GM19395 (cell line): ENCODE measurements at regions not wholly inside any gene's neighbourhood (a gene's known extent, or its start where the extent isn't known, plus 50 kb on each side); places are given as distances from the start of the nearest gene placed in this dataset.
"Not testable (repeated sequence)": the region's sequence is repeated elsewhere in the genome, so short reads cannot be mapped to it uniquely, and the experiment has no call there.

Experiments
- ATAC-seq: cut with Tn5 transposase; IDR thresholded peaks from one replicate; pipeline ENCODE4 v1.9.1; 2021; ENCODE audit warnings: mild to moderate bottlenecking, moderate library complexity; ENCODE audit not compliant: unreplicated experiment

DNA sequence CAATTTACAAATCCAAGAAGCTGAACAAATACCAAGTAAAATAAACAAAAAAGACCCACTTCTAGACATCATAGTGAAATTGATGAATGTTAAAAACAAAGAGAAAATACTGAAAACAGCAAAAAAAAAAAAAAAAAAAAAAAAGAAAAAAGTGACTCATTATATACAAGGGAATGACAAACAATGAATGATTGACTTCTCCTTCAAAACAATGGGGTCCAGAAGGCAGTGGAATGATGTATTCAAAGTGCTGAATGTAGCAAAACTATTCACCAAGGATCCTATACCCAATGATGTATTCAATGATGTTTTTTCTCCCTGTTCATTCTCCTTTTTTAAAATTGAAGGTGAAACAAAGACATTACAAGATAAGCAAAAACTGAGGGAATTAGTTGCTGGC is 650.0 kb downstream of the UTRN start:
- no peak for ATAC-seq

DNA sequence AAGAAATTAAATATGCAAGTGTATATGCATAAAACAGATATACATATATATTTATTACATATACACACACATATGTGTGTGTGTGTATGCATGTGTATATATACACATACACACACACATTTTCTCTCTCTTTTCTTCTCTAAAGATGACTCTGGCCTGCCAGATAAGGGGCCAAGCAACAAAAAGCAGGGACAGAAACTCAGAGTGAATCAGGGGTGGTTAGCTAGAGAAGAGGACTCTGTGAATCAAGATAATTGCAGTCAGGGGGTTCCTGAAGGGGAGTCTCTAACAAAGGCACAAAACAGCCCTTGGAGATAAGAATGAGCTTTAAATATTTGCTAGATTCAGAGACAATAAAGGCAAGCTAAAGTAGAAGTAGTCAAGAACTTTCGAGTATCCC is 650.5 kb downstream of the UTRN start:
- no peak for ATAC-seq

DNA sequence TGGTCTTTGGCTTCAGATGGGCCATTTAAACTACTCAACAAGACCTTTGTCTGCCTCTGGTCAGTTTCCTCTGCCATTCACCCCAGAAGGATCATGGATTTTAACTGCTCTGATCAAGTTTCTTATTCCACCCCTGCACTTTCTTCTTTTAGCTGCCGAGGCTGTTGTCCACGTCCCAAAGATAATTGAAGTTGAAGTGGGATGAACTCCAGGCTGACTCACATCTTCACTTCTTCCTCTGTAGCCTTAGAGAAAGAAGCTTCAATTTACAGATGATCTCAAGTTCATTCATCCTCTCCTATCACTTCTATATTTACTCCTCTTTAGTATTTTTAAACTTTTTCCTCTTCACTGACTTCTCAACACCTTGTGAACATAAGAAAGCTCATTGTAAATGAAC is 651.6 kb downstream of the UTRN start:
- ATAC-seq = no peak

DNA sequence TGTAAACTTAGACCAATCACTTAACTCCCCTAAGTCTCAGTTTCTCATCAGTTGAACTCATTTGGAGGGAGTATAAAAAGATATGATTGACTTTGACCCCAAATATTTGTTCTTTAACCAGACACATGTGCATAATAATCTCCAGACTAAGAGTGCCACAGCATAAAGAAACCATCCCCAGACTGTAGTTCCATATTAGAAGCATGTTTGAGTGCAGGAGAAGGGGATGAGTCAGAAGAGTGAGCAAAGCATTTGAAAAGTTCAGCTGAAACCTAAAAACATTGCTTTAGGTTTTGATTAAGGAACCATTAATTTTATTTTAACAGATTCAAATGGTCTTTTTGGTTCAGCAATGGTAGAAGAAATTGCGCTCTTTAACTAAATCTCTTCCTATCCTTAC is 654.8 kb downstream of the UTRN start:
- ATAC-seq = no peak

DNA sequence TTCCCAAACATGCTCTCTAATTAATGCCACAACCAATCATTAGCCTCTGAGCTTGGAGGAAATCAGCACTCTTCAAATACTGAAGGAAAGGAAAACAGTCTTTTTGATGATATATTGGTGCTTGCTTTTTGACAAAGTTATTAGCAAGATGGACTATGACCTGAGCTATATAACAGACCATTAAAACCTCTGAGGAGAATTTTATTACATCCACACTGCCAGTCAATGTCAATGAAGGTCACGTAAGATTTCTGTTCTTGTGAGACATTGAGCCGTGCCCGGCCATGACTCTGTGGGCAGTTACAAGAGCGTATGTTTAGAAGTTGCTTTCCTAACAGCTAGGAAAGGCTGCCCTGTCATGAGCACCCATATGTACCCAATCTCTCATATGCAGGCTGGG is 659.0 kb downstream of the UTRN start:
- no peak for ATAC-seq

DNA sequence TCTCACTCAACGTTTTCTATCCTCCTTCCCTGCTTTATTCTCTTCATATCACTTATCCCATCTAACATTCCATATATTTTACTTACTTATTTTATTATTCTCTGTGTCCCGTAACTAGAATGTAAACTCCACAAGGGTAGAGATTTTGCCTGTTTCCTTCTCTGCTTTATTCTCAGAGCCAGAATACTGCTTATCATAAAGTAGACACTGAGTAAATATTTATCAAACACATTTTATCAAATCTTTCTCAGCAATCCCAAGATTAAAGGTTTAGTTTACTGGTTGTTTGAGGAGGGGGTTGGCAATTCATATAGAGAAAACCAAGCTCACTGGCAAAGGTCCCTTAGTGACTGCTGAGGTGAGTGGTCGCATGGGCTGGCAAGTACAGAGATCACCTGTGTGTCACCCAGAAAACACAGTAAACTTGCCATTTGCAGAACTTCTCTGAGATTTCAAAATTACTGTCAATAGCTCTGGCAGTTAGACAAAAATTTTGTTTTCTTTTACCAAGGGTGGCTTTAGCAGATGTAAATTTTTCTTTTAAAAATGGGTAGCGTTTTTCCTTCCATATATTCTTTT is 662.4 kb downstream of the UTRN start:
- no peak for ATAC-seq

DNA sequence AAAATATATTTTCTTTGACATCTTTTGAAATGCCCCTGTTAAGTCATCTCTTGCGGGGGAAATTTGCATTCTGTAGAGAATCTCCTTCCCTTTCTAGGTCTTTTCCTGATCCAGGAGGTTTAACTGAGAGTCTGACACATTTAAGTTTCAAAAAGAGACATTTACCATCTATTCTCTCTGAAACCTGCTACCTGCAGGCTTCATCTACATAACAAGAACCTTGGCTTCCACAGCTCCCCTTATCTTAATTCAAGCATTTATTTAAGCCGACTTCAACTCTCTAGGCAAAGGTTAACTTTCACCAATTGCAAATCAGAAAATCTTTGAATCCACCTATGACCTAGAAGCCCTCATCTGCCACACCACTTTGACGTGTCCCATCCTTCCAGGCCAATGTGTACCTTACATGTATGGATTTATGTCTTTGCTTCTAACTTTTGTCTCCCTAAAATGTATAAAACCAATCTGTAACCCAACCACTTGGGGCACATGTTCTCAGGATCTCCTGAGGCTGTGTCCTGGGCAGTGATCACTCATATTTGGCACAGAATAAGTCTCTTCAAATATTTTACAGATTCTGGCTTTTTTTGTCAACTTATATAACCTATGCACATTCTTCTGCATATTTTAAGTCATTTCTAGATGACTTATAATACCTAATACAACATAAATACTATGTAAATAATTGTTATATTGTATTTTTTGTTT is 666.7 kb downstream of the UTRN start:
- no peak for ATAC-seq

DNA sequence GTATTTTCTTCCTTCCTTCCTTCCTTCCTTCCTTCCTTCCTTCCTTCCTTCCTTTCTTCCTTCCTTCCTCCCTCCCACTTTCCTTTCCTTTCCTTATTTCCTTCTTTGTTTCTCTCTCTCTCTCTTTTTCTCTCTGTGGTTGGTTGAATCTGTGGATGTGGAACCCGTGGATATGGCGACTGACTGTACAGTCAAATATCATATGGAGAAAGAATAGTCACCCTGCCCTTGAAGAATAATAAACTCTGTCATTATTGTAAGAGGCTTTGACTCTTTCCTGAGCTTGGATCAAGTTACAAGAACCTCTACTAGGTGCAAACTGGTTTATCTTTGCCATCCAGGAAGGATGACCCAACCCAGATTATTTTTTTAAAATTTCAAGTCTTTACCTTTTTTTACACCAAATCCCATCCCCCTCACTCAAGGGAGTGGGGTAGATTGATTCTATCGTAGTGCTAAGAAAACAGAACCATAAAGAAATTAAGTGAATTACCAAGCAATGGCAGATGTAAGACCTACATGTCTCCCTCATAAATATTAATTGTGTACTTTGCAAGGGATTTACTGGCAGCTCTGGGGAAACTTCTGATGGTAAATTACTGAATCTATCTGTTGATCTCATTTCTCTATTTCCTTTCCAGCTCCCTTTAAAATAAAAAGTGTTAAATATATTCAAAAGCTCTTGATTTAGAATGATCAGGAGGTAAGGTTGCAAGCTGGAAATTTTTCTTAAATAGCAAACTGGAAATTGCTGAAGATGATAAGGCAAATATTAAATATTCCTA is 667.5 kb downstream of the UTRN start:
- no peak for ATAC-seq

DNA sequence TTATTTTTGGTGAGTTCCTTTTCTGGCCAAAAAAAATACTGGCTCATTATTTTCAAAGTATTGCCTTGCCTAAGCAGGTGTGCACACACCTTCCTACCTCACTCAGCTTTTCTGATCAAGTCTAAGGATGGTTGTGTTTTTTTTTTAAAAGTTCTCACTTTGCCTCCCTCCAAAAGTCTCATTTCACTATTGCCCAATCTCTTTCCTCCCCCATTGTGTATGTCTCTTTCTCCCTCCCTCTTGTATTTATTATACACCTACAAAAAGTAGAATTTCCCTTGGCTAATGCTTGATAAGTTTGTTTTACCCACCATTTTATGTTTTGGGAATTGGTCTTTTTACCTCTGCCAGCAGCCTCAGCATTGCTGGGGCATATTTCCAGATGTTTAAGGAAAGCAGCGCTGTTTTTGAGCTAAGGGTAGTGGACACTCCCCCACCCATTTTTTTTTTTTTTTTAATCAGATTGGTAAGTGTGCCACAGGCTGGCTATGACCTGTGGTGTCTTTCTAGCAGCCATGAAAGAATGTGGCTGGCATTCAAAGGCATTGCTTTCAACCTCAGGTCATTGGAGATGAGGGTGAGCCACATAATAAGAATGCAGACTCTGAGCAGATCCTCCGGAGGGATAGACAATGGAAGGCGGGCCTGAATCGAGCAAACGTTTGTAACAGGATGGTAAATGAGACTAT is 668.6 kb downstream of the UTRN start:
- no peak for ATAC-seq

DNA sequence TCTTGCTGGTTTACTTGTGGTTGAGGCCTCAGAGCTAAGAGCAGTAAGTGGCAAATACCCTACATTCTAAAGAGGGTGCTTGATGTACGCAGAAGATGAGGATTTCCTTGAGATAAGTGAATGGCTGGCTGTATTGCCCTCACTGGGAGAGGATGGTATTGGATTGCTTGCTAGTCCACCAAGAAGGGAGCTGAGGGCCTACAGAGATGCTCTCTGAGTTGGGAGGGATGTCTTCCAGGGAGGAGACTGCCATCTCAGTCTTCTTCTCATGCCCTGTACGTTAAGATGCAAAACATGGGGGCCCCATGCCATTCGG is 669.1 kb downstream of the UTRN start:
- ATAC-seq = no peak

DNA sequence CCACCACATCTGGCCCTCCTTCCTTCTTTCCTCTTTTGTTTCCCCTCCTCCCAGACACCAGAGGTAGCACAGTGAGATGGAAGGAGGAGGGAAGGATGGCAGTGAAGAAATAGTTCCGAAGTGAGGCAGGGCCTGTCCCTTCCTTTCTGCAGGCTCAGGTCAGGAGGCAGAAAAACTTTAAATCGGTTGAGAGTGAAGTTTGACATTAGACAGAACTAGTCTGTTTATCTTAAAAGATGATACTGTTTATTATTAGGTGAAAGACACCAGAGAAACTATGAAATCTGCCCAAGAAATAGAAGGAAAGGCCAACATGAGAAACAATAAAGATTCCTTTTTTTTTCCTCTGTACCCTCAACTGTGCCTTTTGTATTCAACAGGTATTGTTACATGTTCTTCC is 670.3 kb downstream of the UTRN start:
- no peak for ATAC-seq

DNA sequence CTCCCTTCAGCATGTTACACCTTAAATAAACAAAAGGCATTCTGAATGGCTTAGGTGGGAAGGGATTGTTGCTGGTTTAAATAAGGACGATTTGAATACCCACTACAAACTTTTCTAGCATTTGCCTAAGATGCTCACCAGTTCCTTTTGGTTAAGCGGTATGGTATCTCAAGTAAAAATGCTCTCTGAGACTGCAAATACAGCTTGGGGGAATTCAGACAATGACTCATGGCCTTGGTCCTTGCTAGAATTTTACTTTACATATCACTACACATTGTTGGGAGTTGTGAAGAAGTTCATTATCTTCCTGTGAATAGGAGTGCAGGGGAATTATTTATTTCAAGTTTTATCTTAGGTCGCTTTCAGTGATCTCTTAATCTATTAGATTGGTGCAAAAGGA is 670.7 kb downstream of the UTRN start:
- no peak for ATAC-seq

DNA sequence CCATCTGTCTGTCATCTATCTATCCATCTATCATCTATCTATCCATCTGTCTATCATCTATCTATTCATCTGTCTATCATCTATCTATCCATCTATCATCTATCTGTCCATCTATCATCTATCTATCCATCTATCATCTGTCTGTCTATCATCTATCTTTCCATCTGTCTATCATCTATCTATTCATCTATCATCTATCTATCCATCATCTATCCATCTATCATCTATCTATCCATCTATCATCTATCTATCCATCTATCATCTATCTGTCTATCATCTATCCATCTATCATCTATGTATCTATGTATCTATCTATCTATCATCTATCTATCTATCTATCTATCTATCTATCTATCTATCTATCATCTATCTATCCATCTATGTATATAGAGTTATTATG is 671.6 kb downstream of the UTRN start:
- ATAC-seq = not testable (repeated sequence)

DNA sequence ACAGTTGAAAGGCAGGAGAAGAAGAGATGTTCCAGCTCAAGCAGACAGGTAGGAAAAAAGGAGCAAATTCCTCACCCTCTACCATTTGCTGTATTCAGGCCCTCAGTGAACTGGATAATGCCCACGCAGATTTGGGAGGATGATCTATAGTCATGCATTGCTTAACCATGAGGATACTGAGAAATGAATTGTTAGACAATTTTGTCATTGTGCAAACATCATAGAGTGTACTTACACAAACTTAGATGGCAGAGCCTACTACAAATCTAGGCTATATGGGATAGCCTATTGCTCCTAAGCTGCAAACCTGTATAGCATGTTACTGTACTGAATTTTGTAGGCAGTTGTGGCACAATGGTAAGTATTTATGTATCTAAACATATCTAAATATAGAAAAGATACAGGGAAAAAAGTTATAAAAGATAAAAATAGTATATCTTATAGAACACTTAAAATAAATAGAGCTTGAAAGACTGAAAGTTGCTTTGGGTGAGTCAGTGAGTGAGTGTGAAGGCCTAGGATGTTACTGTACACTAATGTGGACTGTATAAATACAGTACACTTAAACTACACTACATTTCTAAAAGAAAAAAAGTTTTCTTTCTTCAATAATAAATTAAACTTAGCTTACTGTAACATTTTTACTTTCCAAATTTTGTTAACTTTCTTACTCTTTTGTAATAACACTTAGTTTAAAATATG is 672.3 kb downstream of the UTRN start:
- ATAC-seq = no peak

DNA sequence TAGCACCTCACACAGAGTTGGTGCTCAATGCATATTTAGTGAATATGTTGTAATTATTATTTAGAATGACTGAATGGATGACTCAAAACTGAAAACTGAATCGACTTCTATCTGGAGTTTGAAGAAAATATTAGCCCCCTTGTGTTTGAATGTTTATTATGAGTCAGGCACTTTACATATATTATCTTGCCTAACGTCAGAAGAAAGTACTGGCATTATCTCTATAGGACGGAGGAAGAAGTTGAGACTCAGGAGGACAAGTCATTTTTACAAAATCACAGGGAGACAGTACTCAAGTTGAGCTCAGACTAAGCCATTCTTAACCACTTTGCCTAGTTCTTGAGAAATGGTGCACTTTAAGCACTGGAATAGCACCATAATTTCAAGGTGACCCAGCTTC is 684.0 kb downstream of the UTRN start:
- no peak for ATAC-seq

DNA sequence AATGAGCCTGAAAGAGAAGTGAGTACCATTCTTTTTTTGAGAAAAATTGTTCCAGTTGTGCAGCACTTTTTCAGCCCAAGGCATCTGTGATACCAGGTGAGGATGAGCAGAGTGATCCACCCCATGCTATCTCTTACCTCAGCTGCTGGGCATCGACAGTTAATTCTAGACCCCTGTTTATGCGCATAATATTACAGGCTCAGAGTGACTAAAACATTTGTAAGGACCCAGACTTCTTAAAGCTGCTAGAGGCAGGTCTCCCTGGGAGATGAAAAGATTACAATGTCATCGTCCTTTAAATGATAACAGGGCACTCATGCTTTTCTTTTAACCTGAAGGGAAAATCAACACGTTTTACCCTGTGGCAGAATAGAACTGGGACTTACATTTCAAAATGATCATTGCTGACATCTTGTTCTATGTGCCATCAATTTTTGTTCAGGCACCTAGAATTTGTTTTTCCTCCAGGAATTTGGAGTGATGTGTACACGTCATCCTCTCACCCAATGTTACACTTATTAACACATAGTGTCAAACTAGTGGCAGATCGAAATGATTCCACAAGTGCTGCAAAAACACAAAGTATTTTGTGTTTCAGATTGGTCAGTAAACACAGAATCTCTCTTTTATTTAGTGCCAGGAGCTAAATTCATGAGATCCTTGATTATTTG is 684.6 kb downstream of the UTRN start:
- ATAC-seq = no peak

DNA sequence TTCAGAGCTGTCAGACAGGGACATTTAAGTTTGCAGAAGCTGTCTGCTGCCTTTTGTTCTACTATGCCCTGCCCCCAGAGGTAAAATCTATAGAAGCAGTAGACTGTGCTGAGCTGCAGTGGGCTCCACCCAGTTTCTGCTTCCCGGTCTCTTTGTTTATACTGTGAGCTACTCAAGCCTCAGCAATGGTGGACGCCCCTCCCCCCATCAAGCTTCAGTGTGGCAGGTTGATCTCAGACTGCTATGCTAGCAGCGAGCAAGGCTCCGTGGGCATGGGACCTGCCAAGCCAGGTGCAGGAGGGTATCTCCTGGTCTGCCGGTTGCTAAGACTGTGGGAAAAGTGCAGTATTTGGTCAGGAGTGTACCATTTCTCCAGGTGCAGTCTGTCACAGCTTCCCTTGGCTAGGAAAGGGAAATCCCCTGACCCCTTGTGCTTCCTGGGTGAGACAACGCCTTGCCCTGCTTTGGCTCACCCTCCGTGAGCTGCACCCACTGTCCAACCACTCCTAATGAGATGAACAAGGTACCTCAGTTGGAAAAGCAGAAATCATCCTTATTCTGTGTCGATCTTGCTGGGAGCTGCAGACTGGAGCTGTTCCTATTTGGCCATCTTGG is 692.2 kb downstream of the UTRN start:
- ATAC-seq = not testable (repeated sequence)

DNA sequence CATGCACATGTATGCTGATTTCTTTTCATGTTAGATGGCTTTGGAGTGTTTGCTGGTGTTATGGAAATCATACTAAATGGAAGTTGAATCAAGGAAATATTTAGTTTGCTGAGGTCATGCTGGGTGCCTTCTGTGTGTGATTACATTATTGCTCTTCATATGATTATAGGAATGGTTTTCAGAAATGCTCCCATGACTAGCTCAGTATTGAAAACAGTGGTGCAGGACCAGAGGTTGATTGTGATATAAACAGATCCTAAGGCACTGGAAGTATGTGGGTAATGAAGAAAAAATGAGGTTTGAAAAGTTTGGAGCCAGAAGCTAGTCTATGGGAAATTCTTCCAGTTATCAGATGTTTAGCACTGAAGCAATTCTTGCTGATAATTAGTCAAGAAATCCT is 693.1 kb downstream of the UTRN start:
- ATAC-seq = no peak

DNA sequence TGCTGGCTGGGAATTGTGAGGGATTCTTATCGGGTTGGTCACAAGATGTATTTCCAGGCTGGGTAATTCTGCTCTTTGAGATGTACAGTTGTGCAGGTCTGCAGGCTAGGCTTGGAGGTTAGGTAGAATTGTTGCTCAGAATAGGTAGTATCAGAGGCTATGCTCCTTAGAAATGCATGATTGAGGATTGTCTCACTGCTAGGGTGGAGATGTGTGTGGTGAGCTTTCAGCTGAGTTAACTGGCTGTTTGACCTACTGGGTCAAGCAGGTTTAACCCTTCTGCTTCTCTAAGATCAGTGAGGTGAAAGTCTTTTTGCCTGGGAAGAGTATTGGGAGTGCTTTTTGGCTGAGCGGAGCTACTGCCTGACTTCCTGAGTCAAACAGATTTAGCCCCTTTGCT is 701.1 kb downstream of the UTRN start:
- no peak for ATAC-seq
